OCI-LY1 (cell line): ENCODE measurements at regions not wholly inside any gene's neighbourhood (a gene's known extent, or its start where the extent isn't known, plus 50 kb on each side); places are given as distances from the start of the nearest gene placed in this dataset.

Source experiments
- H2AFZ ChIP-seq: fragments of 200-600 bp; sonication (generic), shearing (Covaris generic); 2 replicates; pipeline ENCODE4 v1.6.0; 2014; ENCODE audit warnings: antibody characterized with exemption, mild to moderate bottlenecking, low read length
- H3F3A ChIP-seq: fragments of 200-600 bp; sonication (generic), shearing (Covaris generic); 2 replicates; pipeline ENCODE4 v1.6.0; 2014; ENCODE audit warnings: mild to moderate bottlenecking, antibody characterized with exemption, low read length, moderate library complexity; ENCODE audit not compliant: insufficient read depth
- H3K27ac ChIP-seq: fragments of 200-600 bp; sonication (generic); 2 replicates; pipeline ENCODE4 v1.5.1; 2014; ENCODE audit warnings: low read length, mixed run types, mild to moderate bottlenecking, low read depth; ENCODE audit not compliant: poor library complexity, severe bottlenecking
- H3K27me3 ChIP-seq: fragments of 200-600 bp; sonication (generic); 2 replicates; pipeline ENCODE4 v1.6.0; 2014; ENCODE audit warnings: antibody characterized with exemption, mild to moderate bottlenecking, low read length, moderate library complexity; ENCODE audit not compliant: insufficient read depth
- H3K36me3 ChIP-seq: fragments of 200-600 bp; sonication (generic); 2 replicates; pipeline ENCODE4 v1.6.1; 2014; ENCODE audit warnings: mild to moderate bottlenecking, antibody characterized with exemption, low read length, moderate library complexity, mixed read lengths; ENCODE audit not compliant: insufficient read depth
- H3K4me1 ChIP-seq: fragments of 200-600 bp; sonication (generic); 2 replicates; pipeline ENCODE4 v1.5.1; 2014; ENCODE audit warnings: mild to moderate bottlenecking, low read length, moderate library complexity; ENCODE audit not compliant: insufficient read depth, severe bottlenecking
- H3K4me2 ChIP-seq: fragments of 200-600 bp; sonication (generic), shearing (Covaris generic); 2 replicates; pipeline ENCODE4 v1.6.1; 2014; ENCODE audit warnings: low read length
- H3K4me3 ChIP-seq: fragments of 200-600 bp; sonication (generic); 2 replicates; pipeline ENCODE4 v1.5.1; 2014; ENCODE audit warnings: low read length, low read depth, mild to moderate bottlenecking, mixed read lengths; ENCODE audit not compliant: poor library complexity, severe bottlenecking
- H3K79me2 ChIP-seq: fragments of 200-600 bp; shearing (Covaris generic); 2 replicates; pipeline ENCODE4 v1.6.1; 2016; ENCODE audit warnings: mixed run types, low read length, mixed read lengths; ENCODE audit not compliant: insufficient read depth
- H3K9ac ChIP-seq: fragments of 200-600 bp; sonication (generic), shearing (Covaris generic); 2 replicates; pipeline ENCODE4 v1.6.1; 2014; ENCODE audit warnings: mild to moderate bottlenecking, low read length, mixed read lengths
- H3K9me2 ChIP-seq: fragments of 200-600 bp; sonication (generic), shearing (Covaris generic); 2 replicates; pipeline ENCODE4 v1.6.1; 2014; ENCODE audit warnings: low read depth, mild to moderate bottlenecking, low read length, mixed read lengths
- H3K9me3 ChIP-seq: fragments of 200-600 bp; shearing (Covaris generic); 2 replicates; pipeline ENCODE4 v1.6.1; 2014; ENCODE audit warnings: low read length, mixed read lengths
- H4K20me1 ChIP-seq: fragments of 200-600 bp; sonication (generic), shearing (Covaris generic); 2 replicates; pipeline ENCODE4 v1.6.0; 2016; ENCODE audit warnings: mild to moderate bottlenecking, low read length; ENCODE audit not compliant: insufficient read depth
- EZH2 ChIP-seq: fragments of 200-600 bp; sonication (generic), shearing (Covaris generic); IDR thresholded peaks from 2 replicates; pipeline ENCODE4 v1.8.0; 2017; ENCODE audit warnings: borderline replicate concordance, mixed run types, mild to moderate bottlenecking, antibody characterized with exemption, low read length, moderate library complexity, mixed read lengths
- TF ChIP-seq, protein P1 (sequence below): fragments of 200-600 bp; sonication (generic), shearing (Covaris generic); IDR thresholded peaks from 2 replicates; pipeline ENCODE4 v1.5.1; 2017; ENCODE audit warnings: mild to moderate bottlenecking, antibody characterized with exemption, low read length, moderate library complexity, mixed read lengths

DNA sequence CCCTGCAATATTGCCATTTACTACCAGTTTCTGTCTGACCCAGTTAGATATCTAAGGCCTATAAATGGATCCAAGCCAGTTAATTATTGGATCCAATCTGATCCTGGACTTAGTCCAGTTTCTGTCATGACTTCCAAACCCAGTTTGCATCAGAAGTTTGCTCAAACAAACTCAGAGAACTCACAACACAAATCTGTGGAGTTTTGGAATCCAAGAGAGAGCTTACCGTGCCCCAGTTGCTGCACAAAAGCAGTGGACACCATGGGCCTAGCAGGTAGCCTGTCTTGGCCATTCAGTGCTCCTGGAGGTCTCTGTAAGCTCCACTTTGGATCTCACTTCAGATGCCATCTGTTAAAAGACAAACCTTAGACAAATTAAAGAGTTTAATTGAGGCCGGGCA lies 174.5 kb downstream of the AASDH start:
- no peak overlapping the region for H3K4me3 ChIP-seq
- no peaks in the 10 kb centered on the region for H3K9me2 ChIP-seq
- H2AFZ ChIP-seq = no peak overlapping the region
- H3K79me2 ChIP-seq = no peaks in the 10 kb centered on the region
- H3K4me2 ChIP-seq = no peak overlapping the region
- H3K9ac ChIP-seq = no peak overlapping the region
- H3F3A ChIP-seq = no peaks in the 10 kb centered on the region
- H4K20me1 ChIP-seq = no peaks in the 10 kb centered on the region
- TF ChIP-seq, protein P1, sequence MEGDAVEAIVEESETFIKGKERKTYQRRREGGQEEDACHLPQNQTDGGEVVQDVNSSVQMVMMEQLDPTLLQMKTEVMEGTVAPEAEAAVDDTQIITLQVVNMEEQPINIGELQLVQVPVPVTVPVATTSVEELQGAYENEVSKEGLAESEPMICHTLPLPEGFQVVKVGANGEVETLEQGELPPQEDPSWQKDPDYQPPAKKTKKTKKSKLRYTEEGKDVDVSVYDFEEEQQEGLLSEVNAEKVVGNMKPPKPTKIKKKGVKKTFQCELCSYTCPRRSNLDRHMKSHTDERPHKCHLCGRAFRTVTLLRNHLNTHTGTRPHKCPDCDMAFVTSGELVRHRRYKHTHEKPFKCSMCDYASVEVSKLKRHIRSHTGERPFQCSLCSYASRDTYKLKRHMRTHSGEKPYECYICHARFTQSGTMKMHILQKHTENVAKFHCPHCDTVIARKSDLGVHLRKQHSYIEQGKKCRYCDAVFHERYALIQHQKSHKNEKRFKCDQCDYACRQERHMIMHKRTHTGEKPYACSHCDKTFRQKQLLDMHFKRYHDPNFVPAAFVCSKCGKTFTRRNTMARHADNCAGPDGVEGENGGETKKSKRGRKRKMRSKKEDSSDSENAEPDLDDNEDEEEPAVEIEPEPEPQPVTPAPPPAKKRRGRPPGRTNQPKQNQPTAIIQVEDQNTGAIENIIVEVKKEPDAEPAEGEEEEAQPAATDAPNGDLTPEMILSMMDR = no peak
- no peak for TF ChIP-seq EZH2
- no peaks in the 10 kb centered on the region for H3K4me1 ChIP-seq
- H3K27me3 ChIP-seq = no peaks in the 10 kb centered on the region
- H3K27ac ChIP-seq = no peak overlapping the region
- H3K9me3 ChIP-seq = peaks cover 4% of the 10 kb centered on the region; the same call in 1 of the 2 replicates
- H3K36me3 ChIP-seq = no peaks in the 10 kb centered on the region

DNA sequence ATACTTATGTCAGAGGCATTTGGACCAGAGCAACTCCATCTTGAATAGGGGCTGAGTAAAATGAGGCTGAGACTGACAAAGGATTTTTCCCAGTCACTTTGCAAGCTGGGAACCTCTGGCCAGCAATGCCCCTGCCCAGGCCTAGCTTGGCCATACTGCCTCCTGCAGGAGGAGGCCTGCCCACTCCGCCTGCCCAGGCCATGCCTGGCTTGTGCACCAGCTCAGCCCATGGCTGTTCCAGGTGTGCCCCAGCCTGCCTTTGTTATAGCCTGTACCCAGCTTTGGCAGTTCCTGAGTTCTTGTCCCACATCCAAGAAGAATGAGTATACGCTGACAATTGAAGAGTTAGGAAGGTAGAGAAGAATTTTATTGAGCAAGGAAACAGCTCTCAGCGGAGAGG lies 176.1 kb downstream of the AASDH start:
- no peak overlapping the region for H3K9ac ChIP-seq
- H4K20me1 ChIP-seq = no peaks in the 10 kb centered on the region
- H3K4me1 ChIP-seq = no peaks in the 10 kb centered on the region
- H3K4me3 ChIP-seq = no peak overlapping the region
- H3K27ac ChIP-seq = no peak overlapping the region
- H2AFZ ChIP-seq = no peak overlapping the region
- no peak overlapping the region for H3K4me2 ChIP-seq
- H3K9me2 ChIP-seq = no peaks in the 10 kb centered on the region
- H3K36me3 ChIP-seq = no peaks in the 10 kb centered on the region
- TF ChIP-seq, protein P1 = no peak
- TF ChIP-seq EZH2 = no peak
- H3K79me2 ChIP-seq = no peaks in the 10 kb centered on the region
- H3F3A ChIP-seq = no peaks in the 10 kb centered on the region
- no peaks in the 10 kb centered on the region for H3K27me3 ChIP-seq
- peaks cover 4% of the 10 kb centered on the region; the same call in 1 of the 2 replicates for H3K9me3 ChIP-seq

DNA sequence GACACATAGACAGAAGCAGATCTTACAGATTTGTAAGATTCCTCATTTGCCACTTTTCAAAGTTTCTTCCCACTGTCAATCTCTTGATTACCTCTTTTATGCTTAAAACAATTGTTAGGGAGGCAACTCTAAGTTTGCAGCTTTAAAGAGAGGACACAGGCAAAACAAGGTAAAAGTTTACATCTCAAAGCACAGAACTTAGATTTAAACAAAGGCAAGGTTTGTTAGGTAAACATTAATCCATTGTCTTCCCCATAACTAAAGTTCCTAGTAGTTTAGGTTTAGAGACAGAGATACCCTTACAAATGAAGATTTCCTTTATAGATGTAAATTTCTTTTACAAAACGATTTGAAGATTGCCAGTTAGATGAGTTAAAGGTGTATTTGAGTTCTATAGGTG lies 176.9 kb downstream of the AASDH start:
- Histone ChIP-seq H3K4me2 (no peak overlapping the region), H2AFZ (no peak overlapping the region), H3K4me3 (no peak overlapping the region), H3K4me1 (no peaks in the 10 kb centered on the region), H3K36me3 (no peaks in the 10 kb centered on the region), H4K20me1 (no peaks in the 10 kb centered on the region), H3K9ac (no peak overlapping the region), H3K27me3 (no peaks in the 10 kb centered on the region), H3F3A (no peaks in the 10 kb centered on the region), H3K9me3 (peaks cover 4% of the 10 kb centered on the region; the same call in 1 of the 2 replicates), H3K79me2 (no peaks in the 10 kb centered on the region), H3K9me2 (no peaks in the 10 kb centered on the region), H3K27ac (no peak overlapping the region)
- TF ChIP-seq EZH2 = no peak
- TF ChIP-seq, protein P1 = no peak
